IMR-90 (cell line): ENCODE measurements at regions not wholly inside any gene's neighbourhood (a gene's known extent, or its start where the extent isn't known, plus 50 kb on each side); places are given as distances from the start of the nearest gene placed in this dataset.

Experiments
- ATAC-seq: fragments of 200-7000 bp; cut with Tn5 transposase; 2 replicates; pipeline ENCODE4 v1.9.1; 2020; ENCODE audit warnings: low read depth, mild to moderate bottlenecking, moderate library complexity
- BruUV-seq: library from RNA; stranded (reverse); fragments of 400-500 nt; replicated peaks from 2 replicates; lab custom pipeline; 2021; lab: Mats Ljungman, UMichigan
- CTCF ChIA-PET: fragments of 300-600 bp; formaldehyde crosslinking; extraction: SDS; loops from one replicate; lab custom pipeline; 2021; ENCODE audit warnings: antibody characterized with exemption; lab: Yijun Ruan, JAX
- POLR2A ChIA-PET: fragments of 300-600 bp; sonication (Branson Sonifier 250); formaldehyde crosslinking; loops from one replicate; lab custom pipeline; 2022; ENCODE audit warnings: antibody characterized with exemption; ENCODE audit not compliant: unreplicated experiment; lab: Charles Lee
- DNase-seq: peaks from one replicate; pipeline ENCODE4 v3.0.0; 2013
- H2AFZ ChIP-seq: replicated peaks from 2 replicates; pipeline ENCODE3; 2013; ENCODE audit warnings: low read length, mild to moderate bottlenecking; ENCODE audit not compliant: poor library complexity
- H2AK5ac ChIP-seq: 2 replicates; pipeline ENCODE4 v1.6.1; 2013; ENCODE audit warnings: low read depth, low read length, inconsistent platforms
- H2AK9ac ChIP-seq: replicated peaks from 2 replicates; pipeline ENCODE3; 2013; ENCODE audit warnings: mild to moderate bottlenecking, low read depth, low read length, moderate library complexity; ENCODE audit not compliant: poor library complexity
- H2BK120ac ChIP-seq: 2 replicates; pipeline ENCODE4 v1.6.1; 2013; ENCODE audit warnings: low read depth, low read length, inconsistent platforms
- H2BK15ac ChIP-seq: 3 replicates; pipeline ENCODE4 v1.6.1; 2013; ENCODE audit warnings: low read depth, low read length, inconsistent platforms
- H2BK20ac ChIP-seq: 2 replicates; pipeline ENCODE4 v1.6.1; 2013; ENCODE audit warnings: low read depth, mild to moderate bottlenecking, inconsistent platforms, low read length, moderate library complexity
- H2BK5ac ChIP-seq: 2 replicates; pipeline ENCODE4 v1.6.1; 2013; ENCODE audit warnings: mild to moderate bottlenecking, low read depth, low read length, inconsistent platforms; ENCODE audit not compliant: poor library complexity, severe bottlenecking
- H3K14ac ChIP-seq: replicated peaks from 2 replicates; pipeline ENCODE4 v1.6.1; 2013; ENCODE audit warnings: low read depth, low read length, inconsistent platforms
- H3K18ac ChIP-seq: 2 replicates; pipeline ENCODE4 v1.6.1; 2013; ENCODE audit warnings: low read depth, low read length, control low read depth
- H3K23ac ChIP-seq: 2 replicates; pipeline ENCODE4 v1.6.1; 2013; ENCODE audit warnings: low read depth, low read length, inconsistent platforms
- H3K27ac ChIP-seq: 2 replicates; pipeline ENCODE4 v1.5.1; 2013; ENCODE audit warnings: mild to moderate bottlenecking, control low read depth, low read length; ENCODE audit not compliant: insufficient read depth
- H3K27me3 ChIP-seq: 2 replicates; pipeline ENCODE4 v1.6.1; 2013; ENCODE audit warnings: low read length; ENCODE audit not compliant: control insufficient read depth, insufficient read depth
- H3K36me3 ChIP-seq: 2 replicates; pipeline ENCODE4 v1.6.1; 2013; ENCODE audit warnings: low read length, mixed read lengths; ENCODE audit not compliant: control insufficient read depth, insufficient read depth
- H3K4ac ChIP-seq: 2 replicates; pipeline ENCODE4 v1.6.1; 2013; ENCODE audit warnings: low read depth, low read length, inconsistent platforms
- H3K4me1 ChIP-seq: 2 replicates; pipeline ENCODE4 v1.6.1; 2013; ENCODE audit warnings: low read length, mixed read lengths; ENCODE audit not compliant: control insufficient read depth, insufficient read depth
- H3K4me2 ChIP-seq: 2 replicates; pipeline ENCODE4 v1.6.1; 2013; ENCODE audit warnings: low read depth, mild to moderate bottlenecking, control low read depth, low read length, moderate library complexity
- H3K4me3 ChIP-seq: 2 replicates; pipeline ENCODE4 v1.5.1; 2013; ENCODE audit warnings: low read depth, mild to moderate bottlenecking, control low read depth, low read length, moderate library complexity; ENCODE audit not compliant: insufficient read depth
- H3K56ac ChIP-seq: 2 replicates; pipeline ENCODE4 v1.6.1; 2013; ENCODE audit warnings: low read length, inconsistent platforms; ENCODE audit not compliant: insufficient read depth; ENCODE audit errors: extremely low read depth
- H3K79me1 ChIP-seq, 2 experiments: 2 replicates each; pipeline ENCODE4 v1.6.1; 2013; ENCODE audit warnings: low read length in 2 of 2, inconsistent platforms in 1 of 2, low read depth in 1 of 2
- H3K9ac ChIP-seq: 2 replicates; pipeline ENCODE4 v1.6.1; 2013; ENCODE audit warnings: low read depth, low read length, control low read depth
- H3K9me1 ChIP-seq: 2 replicates; pipeline ENCODE4 v1.6.1; 2013; ENCODE audit warnings: low read length, inconsistent platforms; ENCODE audit not compliant: insufficient read depth
- H3K9me3 ChIP-seq: 2 replicates; pipeline ENCODE4 v1.6.1; 2013; ENCODE audit warnings: low read length; ENCODE audit not compliant: control insufficient read depth, insufficient read depth
- H4K20me1 ChIP-seq: 2 replicates; pipeline ENCODE4 v1.6.1; 2013; ENCODE audit warnings: low read length, inconsistent platforms; ENCODE audit not compliant: insufficient read depth
- H4K5ac ChIP-seq: 2 replicates; pipeline ENCODE4 v1.6.1; 2013; ENCODE audit warnings: mild to moderate bottlenecking, low read depth, low read length, control low read depth
- H4K8ac ChIP-seq, 2 experiments: 2 replicates each; pipeline ENCODE4 v1.6.1; 2013; ENCODE audit warnings: low read depth in 2 of 2, low read length in 2 of 2, control low read depth in 1 of 2, inconsistent platforms in 1 of 2
- H4K91ac ChIP-seq: 2 replicates; pipeline ENCODE4 v1.6.1; 2013; ENCODE audit warnings: low read depth, low read length, inconsistent platforms; ENCODE audit not compliant: insufficient read depth
- CEBPB ChIP-seq: IDR thresholded peaks from 2 replicates; pipeline ENCODE4 v1.6.1; 2012; ENCODE audit warnings: low read depth, low read length, improper control_type of control experiment
- FOS ChIP-seq: fragments of 150-350 bp; IDR thresholded peaks from 2 replicates; pipeline ENCODE4 v1.6.1; 2016; ENCODE audit warnings: low read depth, low read length
- MAFK ChIP-seq: IDR thresholded peaks from 2 replicates; pipeline ENCODE4 v1.6.1; 2012; ENCODE audit warnings: low read depth, low read length, improper control_type of control experiment
- RAD21 ChIP-seq: IDR thresholded peaks from 2 replicates; pipeline ENCODE4 v1.6.1; 2012; ENCODE audit warnings: low read length, improper control_type of control experiment
- RCOR1 ChIP-seq: IDR thresholded peaks from 2 replicates; pipeline ENCODE4 v1.6.1; 2012; ENCODE audit warnings: mild to moderate bottlenecking, low read length, improper control_type of control experiment; ENCODE audit not compliant: insufficient replicate concordance
- RFX5 ChIP-seq: IDR thresholded peaks from 2 replicates; pipeline ENCODE4 v1.8.0; 2012; ENCODE audit warnings: low read depth, mild to moderate bottlenecking, low read length, moderate library complexity
- WGBS, 2 experiments: methylation state at CpG; one replicate each; pipeline versions ENCODE4 v1.1.5 to v1.1.7; 2013; ENCODE audit warnings: missing lambda C conversion rate in 2 of 2; ENCODE audit not compliant: insufficient read length in 1 of 2; ENCODE audit errors: extremely low coverage in 2 of 2; 5-methylcytosine and 5-hydroxymethylcytosine counted together
- dilution Hi-C: fragments of 300-500 bp; cut with HindIII; formaldehyde crosslinking; loops from one replicate; pipeline ENCODE4 v1.14.3; 2018; ENCODE audit warnings: low sequenced_read_pairs; ENCODE audit not compliant: unreplicated experiment
- in situ Hi-C: fragments of 300-500 bp; cut with MboI; formaldehyde crosslinking; loops from 3 replicates; pipeline ENCODE4 v1.14.3; 2019; ENCODE audit warnings: low sequenced_read_pairs, inconsistent platforms, mixed read lengths
- intact Hi-C: fragments of 100-400 bp; cut with micrococcal nuclease; formaldehyde crosslinking; loops from 2 replicates; pipeline ENCODE4 v1.10.0; 2022

- Histone ChIP-seq H4K91ac (no peak overlapping the region), H4K8ac (no peak overlapping the region), H3K27ac (no peak overlapping the region), H3K27me3 (no peaks in the 10 kb centered on the region), H3K14ac (no peak overlapping the region), H3K79me1 (no peaks in the 10 kb centered on the region), H2AFZ (no peak overlapping the region), H3K36me3 (no peaks in the 10 kb centered on the region), H2BK15ac (no peak overlapping the region), H2BK20ac (no peak overlapping the region), H3K23ac (no peak overlapping the region), H3K4me3 (no peak overlapping the region), H2AK9ac (no peak overlapping the region), H3K4me2 (no peak overlapping the region), H2BK5ac (no peak overlapping the region), H3K9ac (no peak overlapping the region), H4K20me1 (no peaks in the 10 kb centered on the region), H3K9me3 (no peaks in the 10 kb centered on the region), H2AK5ac (no peak overlapping the region), H3K4me1 (no peaks in the 10 kb centered on the region), H3K18ac (no peak overlapping the region), H3K56ac (no peak overlapping the region), H4K5ac (no peak overlapping the region), H2BK120ac (no peak overlapping the region), H3K4ac (no peak overlapping the region), H3K9me1 (no peaks in the 10 kb centered on the region)
- no CpG with 5 or more reads among the region's 2 CpGs for WGBS, 2 experiments
- ChIA-PET CTCF (no interaction called here), POLR2A (no interaction called here)
- in situ Hi-C loops (no loop called here), intact Hi-C loops (loop anchor here (10.0 kb wide), 2 partner anchors 339 to 1671 kb away; no protein-coding TSS in a partner anchor), dilution Hi-C loops (no loop called here)
- ATAC-seq = no peak
- TF ChIP-seq RAD21 (no peak), RFX5 (no peak), FOS (no peak), MAFK (no peak), RCOR1 (no peak), CEBPB (no peak)
- no TSS peak for BruUV-seq
- DNase-seq = no peak
Observed at GRCh38 chr5:118616281-118616680, 372.1 kb downstream of the DTWD2 start.
